ENCODE measurements at regions not wholly inside any gene's neighbourhood (a gene's known extent, or its start where the extent isn't known, plus 50 kb on each side); places are given as distances from the start of the nearest gene placed in this dataset.

GRCh38 chr5:8550921-8551320 is 682.0 kb downstream of the MTRR start:
- TF ChIP-seq CTCF (IDR thresholded peaks at IDR 0.05; ENCODE audit: low read depth, low read length) (no peak), MAX (IDR thresholded peaks at IDR 0.05; ENCODE audit: low read depth, low read length) (no peak)
